B cell (primary cell): ENCODE measurements at regions not wholly inside any gene's neighbourhood (a gene's known extent, or its start where the extent isn't known, plus 50 kb on each side); places are given as distances from the start of the nearest gene placed in this dataset.

Experiments
- ATAC-seq: fragments of 200-7000 bp; cut with Tn5 transposase; one replicate; pipeline ENCODE4 v1.10.0; 2021; ENCODE audit warnings: low read depth, mild to moderate bottlenecking, moderate number of reproducible peaks, moderate library complexity
- CTCF ChIA-PET: fragments of 350-600 bp; sonication (Branson Sonifier 250); formaldehyde crosslinking; loops from one replicate; lab custom pipeline; 2021; ENCODE audit warnings: antibody characterized with exemption, inconsistent platforms; lab: Charles Lee
- POLR2A ChIA-PET: fragments of 350-600 bp; sonication (Branson Sonifier 250); formaldehyde crosslinking; loops from one replicate; lab custom pipeline; 2021; ENCODE audit warnings: antibody characterized with exemption; lab: Charles Lee
- DNase-seq: peaks from one replicate; pipeline ENCODE4 v3.0.0; 2013
- H2AFZ ChIP-seq: 2 replicates; pipeline ENCODE4 v1.6.1; 2012; ENCODE audit warnings: mild to moderate bottlenecking, low read depth, low read length; ENCODE audit not compliant: insufficient read depth, poor library complexity, severe bottlenecking
- H3K27ac ChIP-seq, 2 donors: 1 replicate in 1 of 2; 2 replicates in 1 of 2; pipeline ENCODE4 v1.5.1; 2012 to 2013; ENCODE audit warnings: low read length in 2 of 2, mild to moderate bottlenecking in 2 of 2, moderate library complexity in 1 of 2
- H3K27me3 ChIP-seq, 4 experiments: fragments of 200-600 bp in 1 of 4; sonication (generic) in 1 of 4; replicated peaks in 1 of 4; 1 replicate in 2 of 4; 2 replicates in 2 of 4; pipeline versions ENCODE4 v1.6.1 to v1.7.0; 2013 to 2016; ENCODE audit warnings: low read length in 3 of 4, mild to moderate bottlenecking in 2 of 4, mixed read lengths in 1 of 4, moderate library complexity in 1 of 4; ENCODE audit not compliant: insufficient read depth in 4 of 4, control insufficient read depth in 3 of 4; ENCODE audit errors: control extremely low read depth in 1 of 4
- H3K36me3 ChIP-seq, 2 experiments: replicated peaks in 1 of 2; 1 replicate in 1 of 2; 2 replicates in 1 of 2; pipeline versions ENCODE4 v1.6.1 to v1.7.1; 2013; ENCODE audit warnings: low read length in 1 of 2; ENCODE audit not compliant: insufficient read depth in 2 of 2, control insufficient read depth in 1 of 2; ENCODE audit errors: control extremely low read depth in 1 of 2, extremely low read depth in 1 of 2
- H3K4me1 ChIP-seq, 2 donors: fragments of 200-600 bp in 1 of 2; sonication (generic) in 1 of 2; 1 replicate in 1 of 2; 2 replicates in 1 of 2; pipeline versions ENCODE4 v1.5.1 to v1.6.1; 2013 to 2017; ENCODE audit warnings: low read length in 2 of 2; ENCODE audit not compliant: control insufficient read depth in 2 of 2, insufficient read depth in 2 of 2
- H3K4me2 ChIP-seq: replicated peaks from 2 replicates; pipeline ENCODE3; 2012; ENCODE audit warnings: mild to moderate bottlenecking, low read depth, low read length; ENCODE audit not compliant: poor library complexity, severe bottlenecking
- H3K4me3 ChIP-seq, 5 experiments: fragments of 200-600 bp in 1 of 5; sonication (generic) in 1 of 5; 1 replicate in 3 of 5; 2 replicates in 2 of 5; pipeline versions ENCODE4 v1.5.1 to v1.7.0; 2011 to 2016; ENCODE audit warnings: low read length in 4 of 5, mild to moderate bottlenecking in 4 of 5, low read depth in 2 of 5, control low read depth in 1 of 5, moderate library complexity in 1 of 5; ENCODE audit not compliant: insufficient read depth in 1 of 5; ENCODE audit errors: control extremely low read depth in 1 of 5, extremely low read depth in 1 of 5
- H3K79me2 ChIP-seq: fragments of 200-600 bp; sonication (generic); one replicate; pipeline ENCODE4 v1.6.0; 2016; ENCODE audit warnings: low read length; ENCODE audit not compliant: control insufficient read depth, insufficient read depth
- H3K9ac ChIP-seq: fragments of 200-600 bp; sonication (generic); 2 replicates; pipeline ENCODE4 v1.6.1; 2017; ENCODE audit warnings: mild to moderate bottlenecking, low read length, moderate library complexity
- H3K9me3 ChIP-seq, 3 donors: one replicate each; pipeline versions ENCODE4 v1.6.1 to v1.7.1; 2013; ENCODE audit warnings: low read length in 2 of 3; ENCODE audit not compliant: control insufficient read depth in 2 of 3, insufficient read depth in 1 of 3; ENCODE audit errors: control extremely low read depth in 1 of 3
- H4K20me1 ChIP-seq: 2 replicates; pipeline ENCODE4 v1.6.0; 2012; ENCODE audit warnings: mild to moderate bottlenecking, low read length; ENCODE audit not compliant: insufficient read depth, control insufficient read depth, poor library complexity, severe bottlenecking
- H3K27ac Mint-ChIP-seq: one replicate; pipeline ENCODE4 v1.8.0; 2021; ENCODE audit warnings: mixed read lengths
- H3K27me3 Mint-ChIP-seq: one replicate; pipeline ENCODE4 v1.8.0; 2021; ENCODE audit warnings: mixed read lengths
- H3K4me1 Mint-ChIP-seq: one replicate; pipeline ENCODE4 v1.8.0; 2021; ENCODE audit warnings: mixed read lengths
- H3K4me3 Mint-ChIP-seq: one replicate; pipeline ENCODE4 v1.8.0; 2021; ENCODE audit warnings: mixed read lengths
- H3K9me3 Mint-ChIP-seq: one replicate; pipeline ENCODE4 v1.8.0; 2022; ENCODE audit warnings: mixed read lengths; ENCODE audit not compliant: insufficient read depth
- CTCF ChIP-seq: fragments of 200-600 bp; IDR thresholded peaks from one replicate; pipeline ENCODE4 v1.8.0; 2022; ENCODE audit warnings: antibody characterized with exemption, mild to moderate bottlenecking
- EZH2 ChIP-seq: IDR thresholded peaks from 2 replicates; pipeline ENCODE4 v1.6.1; 2012; ENCODE audit warnings: borderline replicate concordance, low read depth, mild to moderate bottlenecking, moderate library complexity, low read length; ENCODE audit not compliant: insufficient read depth, poor library complexity, severe bottlenecking
- WGBS: methylation state at CpG from one replicate; pipeline ENCODE4 v1.1.5; 2013; ENCODE audit warnings: missing lambda C conversion rate; ENCODE audit not compliant: insufficient coverage; 5-methylcytosine and 5-hydroxymethylcytosine counted together
- intact Hi-C: fragments of 100-400 bp; cut with micrococcal nuclease; formaldehyde crosslinking; loops from one replicate; pipeline ENCODE4 v1.10.0; 2022

DNA sequence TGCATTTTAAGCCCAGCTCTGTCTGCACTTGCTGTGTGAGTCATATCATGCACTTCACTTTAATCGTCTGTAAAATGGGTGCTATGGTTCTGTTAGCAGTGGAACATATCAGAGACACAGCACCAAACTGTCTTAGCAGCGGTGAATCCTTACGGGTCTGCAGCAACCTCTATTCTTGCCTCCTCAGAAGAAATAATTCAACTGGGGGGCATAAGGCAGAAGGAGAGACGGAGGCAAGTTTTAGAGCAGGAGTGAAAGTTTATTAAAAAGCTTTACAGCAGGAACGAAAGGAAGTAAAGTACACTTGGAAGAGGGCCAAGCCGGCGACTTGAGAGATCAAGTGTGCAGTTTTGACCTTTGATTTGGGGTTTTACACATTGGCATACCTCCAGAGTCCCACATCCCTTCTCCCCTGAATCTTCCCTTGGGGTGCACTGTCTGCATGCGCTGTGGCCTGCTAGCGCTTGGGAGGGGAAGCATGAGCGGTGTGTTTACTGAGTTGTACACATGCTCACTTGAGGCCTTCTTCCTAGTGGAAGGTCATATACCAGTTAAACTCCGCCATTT lies 109.8 kb downstream of the DDX1 start:
- no peak overlapping the region for H3K27ac Mint-ChIP-seq
- ChIA-PET POLR2A (no interaction called here), CTCF (no interaction called here)
- Histone ChIP-seq H3K9me3 (peaks cover 0 to 3% (median 0%) of the 10 kb centered on the region in 3 donors), H3K36me3 (no peaks in the 10 kb centered on the region), H3K9ac (no peak overlapping the region), H3K4me3 (no peak overlapping the region), H3K27me3 (no peaks in the 10 kb centered on the region), H3K4me2 (no peak overlapping the region), H2AFZ (no peak overlapping the region), H4K20me1 (no peaks in the 10 kb centered on the region), H3K27ac (no peak overlapping the region), H3K79me2 (no peaks in the 10 kb centered on the region), H3K4me1 (no peaks in the 10 kb centered on the region)
- TF ChIP-seq CTCF (no peak), EZH2 (no peak)
- ATAC-seq (no peak), DNase-seq (no peak)
- no peak overlapping the region for H3K4me3 Mint-ChIP-seq
- H3K9me3 Mint-ChIP-seq: no peaks in the 10 kb centered on the region
- H3K4me1 Mint-ChIP-seq: no peaks in the 10 kb centered on the region
- intact Hi-C loops: no loop called here
- WGBS: 67% methylated on average over 5 of the region's 11 CpGs
- H3K27me3 Mint-ChIP-seq: peaks cover 3% of the 10 kb centered on the region

- CTCF ChIA-PET: no interaction called here
- Mint-ChIP-seq H3K9me3 (no peaks in the 10 kb centered on the region), H3K27me3 (peaks cover 3% of the 10 kb centered on the region)
These were observed 110.3 kb downstream of the DDX1 start for GRCh38 chr2:15701991-15702390.

More at GRCh38 chr2:15701991-15702390, 110.3 kb downstream of the DDX1 start:
- Histone ChIP-seq H3K9ac (no peak overlapping the region), H3K36me3 (no peaks in the 10 kb centered on the region), H3K4me1 (no peaks in the 10 kb centered on the region), H3K4me2 (no peak overlapping the region), H4K20me1 (no peaks in the 10 kb centered on the region), H2AFZ (no peak overlapping the region), H3K4me3 (no peak overlapping the region), H3K27me3 (no peaks in the 10 kb centered on the region), H3K79me2 (no peaks in the 10 kb centered on the region), H3K27ac (no peak overlapping the region), H3K9me3 (peaks cover 0 to 3% (median 0%) of the 10 kb centered on the region in 3 donors)
- H3K4me1 Mint-ChIP-seq: no peaks in the 10 kb centered on the region
- intact Hi-C loops: no loop called here
- TF ChIP-seq CTCF (no peak), EZH2 (no peak)
- POLR2A ChIA-PET: no interaction called here
- no peak for DNase-seq
- no peak for ATAC-seq
- no peak overlapping the region for H3K4me3 Mint-ChIP-seq
- H3K27ac Mint-ChIP-seq: no peak overlapping the region
